Muscle of back (tissue), 3 donors: ENCODE measurements at regions not wholly inside any gene's neighbourhood (a gene's known extent, or its start where the extent isn't known, plus 50 kb on each side); places are given as distances from the start of the nearest gene placed in this dataset.
"Not testable (repeated sequence)": the region's sequence is repeated elsewhere in the genome, so short reads cannot be mapped to it uniquely, and the experiment has no call there.

Experiments used
- DNase-seq, 3 donors: peaks; one replicate each; pipeline versions ENCODE4 v3.0.0 to v3.0.0-alpha.2; 2013

DNA sequence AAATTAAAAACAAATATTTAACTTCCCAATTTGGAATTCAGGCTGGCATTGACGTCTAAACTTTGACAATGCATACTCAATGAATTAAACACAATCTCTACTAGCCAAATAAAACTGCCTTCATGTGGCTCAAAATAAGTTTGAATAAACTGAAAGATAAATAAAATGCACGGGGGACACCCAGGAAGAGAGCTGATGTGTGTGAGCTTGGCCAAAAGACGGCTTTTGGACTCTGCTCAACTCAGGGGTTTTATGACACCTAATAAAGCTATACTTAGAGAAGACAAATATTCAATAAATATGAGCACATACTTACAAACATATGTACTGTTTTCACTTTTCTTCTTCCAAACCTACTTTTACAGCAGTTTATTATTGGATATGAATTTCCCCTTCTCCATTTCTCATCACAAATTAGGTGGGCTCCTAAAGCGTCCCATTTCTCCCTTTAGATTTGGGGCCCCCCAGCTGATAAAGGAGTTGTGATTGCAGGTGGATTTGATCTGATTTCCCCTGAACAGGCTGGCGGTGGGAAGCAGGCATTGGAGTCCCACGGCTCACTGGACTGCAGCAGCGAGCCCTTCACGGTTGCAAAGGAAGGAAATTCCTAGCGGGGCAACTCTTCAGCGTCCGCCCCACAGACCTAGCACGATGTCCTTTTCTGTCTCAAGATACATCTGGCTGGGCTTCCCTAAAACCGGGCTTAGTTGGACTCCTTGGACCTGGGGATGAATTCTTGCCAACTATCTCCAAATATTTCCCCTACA, 79.6 kb downstream of the INSIG1 start:
- DNase-seq: no peak

DNA sequence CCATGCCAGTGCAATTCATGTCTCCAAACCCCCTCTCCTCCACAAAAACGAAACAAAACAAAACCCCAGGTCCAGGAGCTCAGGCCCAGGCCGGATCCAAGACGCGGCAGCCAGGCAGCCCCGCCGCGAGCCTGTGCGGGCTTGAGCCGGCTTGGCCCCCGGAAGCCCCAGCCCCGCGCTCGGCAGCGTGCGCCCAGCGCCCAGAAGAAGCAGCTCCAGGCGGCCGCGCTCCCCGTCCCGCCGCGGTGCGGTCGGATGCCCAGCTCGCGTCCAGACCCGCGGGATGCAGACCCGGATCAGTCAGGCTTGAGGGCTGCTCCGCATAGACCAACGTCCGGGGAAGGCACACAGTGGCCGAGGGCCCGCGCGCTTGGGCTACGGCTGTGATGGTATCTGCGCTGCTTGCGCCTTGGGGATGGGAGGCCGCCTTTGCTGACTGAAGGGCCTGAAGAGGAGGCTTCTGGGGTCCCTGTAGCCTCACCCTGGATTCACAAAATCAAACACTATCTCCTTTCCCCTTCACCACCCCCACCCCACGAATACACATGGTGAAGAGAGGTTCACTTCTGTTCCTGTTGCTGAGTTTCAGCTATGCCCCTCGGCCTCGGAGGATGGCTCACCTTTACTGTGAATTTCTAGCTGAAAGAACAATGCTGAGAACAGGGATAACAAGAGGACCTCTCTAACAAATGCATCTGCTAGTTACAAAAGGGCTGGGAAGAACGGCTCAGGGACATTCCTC, 79.9 kb upstream of the EN2 start:
- DNase-seq: peak in 2 of 3 donors; percentile 52 to 84

DNA sequence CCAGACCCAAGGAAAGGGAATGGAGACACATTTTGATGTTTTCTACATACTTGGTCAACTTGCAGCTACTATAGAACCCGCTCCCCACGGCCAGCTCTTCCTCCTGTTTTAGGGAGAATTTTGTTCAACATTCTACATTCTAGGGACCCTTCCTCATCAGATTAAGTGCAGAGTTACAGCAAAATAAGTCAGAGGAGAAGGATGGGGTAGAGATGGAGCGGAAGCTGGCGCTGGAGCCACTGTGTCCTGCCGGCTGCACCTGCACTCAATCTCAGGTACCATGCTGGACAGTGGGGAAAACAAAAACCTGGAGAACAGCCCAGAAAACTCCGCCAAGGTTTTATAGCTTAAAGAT, 79.4 kb upstream of the EN2 start:
- DNase-seq: no peak

DNA sequence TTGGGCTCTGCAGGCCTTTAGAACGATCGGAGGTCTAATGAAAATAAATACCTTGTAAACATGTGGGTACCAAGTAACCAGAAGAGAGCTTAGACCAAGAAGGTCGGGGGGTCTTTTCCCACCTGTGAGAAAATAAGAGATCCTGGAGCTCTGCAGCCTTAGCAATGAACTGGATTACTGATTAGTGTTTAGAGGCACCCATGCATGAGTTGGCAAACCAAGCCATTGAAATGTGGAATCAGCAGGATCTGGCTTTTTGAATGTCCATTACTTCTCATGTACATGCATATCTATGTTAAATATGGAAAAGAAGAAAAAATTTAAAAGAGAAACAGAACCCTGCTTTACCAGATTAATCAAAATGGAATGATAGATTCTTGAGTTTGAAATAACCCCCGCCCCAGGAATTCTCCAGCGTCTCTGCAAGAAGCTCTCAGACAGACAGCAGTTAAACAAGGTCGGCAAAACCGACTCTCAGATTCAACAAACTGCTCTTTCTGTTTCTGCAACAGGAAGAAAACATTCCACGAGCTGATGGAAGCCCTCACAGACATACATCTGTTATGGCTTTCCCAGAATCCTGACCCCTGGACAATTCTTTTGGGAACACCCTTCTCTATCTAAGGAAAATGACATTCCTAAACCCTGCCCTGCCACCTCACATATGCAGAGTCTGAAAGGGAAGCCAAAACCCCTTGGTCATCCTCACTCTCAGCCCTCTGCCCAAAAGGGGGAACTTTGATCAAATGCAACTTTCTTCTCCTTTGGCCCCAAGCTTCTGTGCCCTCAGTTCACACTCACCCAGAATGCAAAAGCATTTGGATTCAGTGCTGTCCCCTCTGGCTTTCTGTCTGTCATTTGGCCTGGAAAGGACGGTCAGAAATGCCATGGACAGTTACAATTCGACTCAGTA, 78.7 kb upstream of the EN2 start:
- no peak for DNase-seq

DNA sequence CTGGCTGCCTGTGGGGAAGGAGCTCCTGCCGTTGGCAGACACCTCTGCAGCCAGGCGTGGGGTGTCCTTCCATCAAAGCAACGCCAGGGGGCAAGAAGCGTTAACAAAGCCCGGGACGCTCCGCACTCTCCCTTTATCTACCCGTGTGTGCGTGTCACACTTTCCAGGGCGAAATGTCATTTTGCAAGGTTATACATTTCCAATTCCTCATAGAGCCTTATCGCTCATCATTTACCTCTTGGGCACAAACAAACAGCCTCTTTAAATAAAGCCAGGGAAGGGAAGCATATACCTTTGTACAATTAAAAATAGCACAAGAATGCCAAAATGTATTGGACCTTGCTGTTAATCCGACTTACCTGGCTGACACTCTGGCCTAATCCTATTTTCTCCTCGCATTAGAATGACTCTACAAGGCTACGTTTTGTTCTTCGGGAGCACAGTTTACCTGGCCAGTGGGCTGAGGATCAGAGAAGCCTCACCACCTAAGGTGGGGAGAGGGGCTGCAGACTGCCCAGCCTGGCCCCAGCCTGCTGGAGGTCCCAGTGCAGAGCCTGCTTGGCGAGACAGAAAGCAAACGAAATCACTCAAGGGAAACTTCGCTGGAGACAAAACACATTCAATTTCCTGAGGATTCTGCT, 77.6 kb upstream of the EN2 start:
- peak; percentile 24 to 72 (median 59) for DNase-seq

DNA sequence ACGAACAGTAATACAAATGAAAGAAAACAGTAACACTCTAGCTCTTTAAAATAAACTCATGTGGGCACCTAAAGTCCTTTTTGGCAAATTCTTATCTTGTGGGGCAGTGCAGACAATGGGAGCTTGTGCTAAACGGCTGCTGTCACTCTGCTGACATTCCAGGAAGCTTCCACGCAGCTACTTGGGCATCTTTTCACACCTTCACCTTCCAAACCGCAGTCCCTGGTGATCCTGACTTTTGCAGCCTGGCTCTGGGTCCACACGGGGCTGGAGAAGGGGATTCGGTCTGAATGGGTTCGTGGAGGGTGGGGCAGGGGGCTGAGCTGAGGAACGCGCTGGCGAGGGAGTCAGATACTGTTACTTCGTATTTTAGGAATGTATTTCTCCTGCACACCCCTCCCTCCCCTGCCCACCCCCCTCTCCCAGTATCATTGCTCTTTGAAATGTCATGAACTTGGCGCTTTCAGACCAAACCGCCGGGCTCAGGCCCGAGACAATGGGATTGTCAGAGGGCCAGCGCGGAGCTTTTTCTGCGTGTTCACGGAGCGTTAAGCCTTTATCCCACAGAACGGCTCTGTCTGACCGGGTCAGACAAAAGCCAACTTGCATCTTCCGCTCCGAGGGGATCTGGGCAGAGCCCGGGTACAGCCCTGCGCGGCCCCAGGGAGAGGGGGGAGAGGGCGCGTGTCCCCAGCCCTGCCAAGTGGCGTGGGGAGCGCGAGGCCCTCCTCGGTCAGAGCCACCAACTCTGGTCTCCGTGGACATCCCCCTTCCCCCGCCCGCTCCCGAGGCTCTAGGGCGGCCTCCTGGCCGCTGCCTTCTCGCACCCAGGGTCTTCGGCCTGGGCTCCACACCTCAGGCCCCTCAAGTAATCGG, 76.7 kb upstream of the EN2 start:
- DNase-seq: peak in 1 of 3 donors; percentile 37

DNA sequence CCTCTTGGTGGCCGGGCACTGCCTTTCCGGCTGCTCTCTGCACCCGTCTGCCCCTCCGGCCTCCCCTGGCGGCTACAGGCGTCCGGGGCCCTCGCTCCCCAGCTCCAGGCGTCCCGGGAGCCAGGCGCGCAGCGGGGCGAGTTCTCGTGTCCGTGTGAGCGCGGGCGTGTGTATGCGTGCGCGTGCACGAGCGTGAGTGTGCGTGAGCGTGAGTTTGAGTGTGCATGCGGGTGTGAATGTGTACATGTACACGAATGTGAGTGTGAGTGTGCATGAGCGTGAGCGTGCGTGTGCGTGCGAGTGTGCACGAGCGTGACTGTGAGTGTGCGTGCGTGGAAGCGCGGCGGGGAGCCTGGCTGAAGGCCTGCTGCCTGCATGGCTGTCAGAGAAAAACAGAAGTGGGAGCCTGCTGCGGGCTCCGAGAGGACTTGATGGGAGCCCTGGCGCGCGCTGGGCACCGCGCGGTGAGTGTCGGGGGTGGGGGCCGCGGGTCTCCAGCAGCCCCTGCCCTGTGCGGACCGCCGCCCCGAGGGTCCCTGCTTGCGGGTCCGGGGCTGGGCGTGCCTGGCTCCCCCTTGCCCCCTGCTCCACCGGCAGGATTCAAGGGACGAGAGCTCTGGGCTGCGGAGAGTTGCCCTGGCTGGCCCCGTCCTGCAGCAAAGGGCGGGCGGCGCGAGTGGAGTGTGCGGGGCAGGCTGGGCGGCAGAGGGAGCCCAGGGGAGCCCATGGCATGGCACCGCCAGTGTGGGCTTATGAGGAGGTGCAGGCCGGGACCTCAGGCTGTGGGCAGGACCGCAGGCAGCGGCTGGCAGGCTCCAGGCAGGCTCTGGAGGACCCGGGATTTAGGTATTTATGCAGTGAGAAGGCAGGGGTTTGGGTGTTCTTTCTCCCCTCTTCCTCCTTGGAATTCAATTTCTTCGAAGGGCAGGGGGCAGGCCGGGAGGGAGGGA, 75.8 kb upstream of the EN2 start:
- DNase-seq: peak in 1 of 3 donors; percentile 33

DNA sequence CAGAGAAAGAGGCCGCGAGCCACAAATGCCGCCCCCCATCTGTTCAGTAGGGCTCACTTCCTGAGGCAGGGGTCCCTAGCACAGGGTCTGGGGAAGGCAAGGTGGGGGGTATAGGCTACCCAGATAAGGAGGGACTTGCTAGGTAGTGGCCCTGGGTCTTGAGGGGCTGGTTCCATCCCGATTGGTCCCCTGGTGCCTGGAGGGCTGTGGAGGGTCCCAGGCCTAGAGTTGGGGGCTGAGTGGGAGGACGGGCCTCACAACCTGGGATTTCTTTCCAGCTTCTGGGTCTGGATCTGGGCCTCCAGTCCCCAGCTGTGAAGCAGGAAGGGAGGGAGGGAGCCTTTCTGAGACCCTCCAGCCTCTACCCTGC, 75.1 kb upstream of the EN2 start:
- no peak for DNase-seq

DNA sequence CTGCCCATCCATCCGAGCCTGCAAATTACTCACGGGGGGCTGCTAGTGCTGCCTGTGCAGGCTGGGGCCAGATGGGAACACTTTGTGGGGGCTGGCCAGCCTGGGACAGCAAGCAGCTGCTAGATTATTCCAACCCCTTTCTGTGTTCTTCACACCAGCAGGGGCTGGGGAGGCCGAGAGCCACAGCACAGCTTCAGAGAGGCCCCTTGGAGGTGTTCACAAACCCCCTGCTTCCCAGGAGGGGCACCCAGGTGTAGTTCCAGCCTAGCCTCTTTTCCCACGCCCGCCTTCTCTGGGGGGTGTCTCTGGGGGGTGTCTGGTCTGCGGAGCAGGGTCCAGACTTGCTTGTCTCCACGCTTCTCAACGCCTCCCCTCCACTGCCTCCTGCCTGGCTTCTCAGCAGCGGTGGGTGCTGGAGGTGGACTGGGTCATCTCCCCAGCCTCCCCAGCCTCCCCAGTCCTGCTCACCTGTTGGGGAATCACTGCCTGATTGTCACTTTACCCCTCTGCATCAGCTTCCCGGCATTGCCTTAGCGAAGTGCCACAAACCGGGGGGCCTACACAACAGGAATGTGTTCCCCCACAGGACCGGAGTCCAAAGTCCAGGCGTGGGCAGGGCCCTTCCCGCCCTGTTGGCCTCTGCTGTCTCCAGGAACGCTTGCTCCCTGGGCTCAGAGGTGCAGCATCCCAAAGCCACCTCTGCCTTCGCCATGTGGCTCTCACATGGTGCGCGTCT, 74.0 kb upstream of the EN2 start:
- DNase-seq: no peak

DNA sequence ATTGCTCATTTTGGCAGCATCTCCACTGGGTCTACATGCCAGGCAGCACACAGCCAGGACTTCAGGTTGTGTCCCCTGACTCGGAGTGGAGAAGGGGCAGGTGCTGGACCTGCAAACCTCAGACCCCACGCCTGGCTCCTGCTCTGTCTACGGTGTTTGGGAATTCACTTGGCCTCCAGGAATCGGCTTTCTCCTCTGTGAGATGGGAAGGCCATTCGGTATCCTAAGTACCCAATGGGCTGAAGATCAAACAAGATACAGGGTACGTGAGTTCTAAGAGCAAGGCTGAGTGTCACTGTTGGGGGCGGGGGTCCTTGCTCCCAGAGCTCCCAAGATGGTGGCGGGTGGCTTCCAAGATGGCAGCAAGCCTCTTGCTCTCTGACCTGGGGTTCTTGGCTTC, 73.2 kb upstream of the EN2 start:
- DNase-seq: no peak

DNA sequence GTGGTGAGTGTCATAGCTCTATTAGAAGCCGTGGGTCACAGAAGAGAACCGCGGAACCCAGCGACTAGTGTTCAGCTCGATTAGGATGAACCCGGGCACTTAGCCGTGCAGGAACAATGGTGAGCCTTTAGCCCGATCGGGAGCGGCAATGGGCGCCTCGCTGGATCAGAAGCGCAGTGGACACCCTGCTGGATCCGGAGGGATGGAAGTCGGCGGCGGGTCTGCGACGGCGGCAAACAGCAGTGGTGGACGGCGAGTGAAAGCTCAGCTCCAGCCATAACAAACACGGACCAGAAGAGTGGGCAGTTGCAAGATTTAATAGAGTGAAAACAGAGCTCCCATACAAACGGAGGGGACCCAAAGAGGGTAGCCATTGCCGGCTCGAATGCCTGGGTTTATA, 72.7 kb upstream of the EN2 start:
- DNase-seq: not testable (repeated sequence)

DNA sequence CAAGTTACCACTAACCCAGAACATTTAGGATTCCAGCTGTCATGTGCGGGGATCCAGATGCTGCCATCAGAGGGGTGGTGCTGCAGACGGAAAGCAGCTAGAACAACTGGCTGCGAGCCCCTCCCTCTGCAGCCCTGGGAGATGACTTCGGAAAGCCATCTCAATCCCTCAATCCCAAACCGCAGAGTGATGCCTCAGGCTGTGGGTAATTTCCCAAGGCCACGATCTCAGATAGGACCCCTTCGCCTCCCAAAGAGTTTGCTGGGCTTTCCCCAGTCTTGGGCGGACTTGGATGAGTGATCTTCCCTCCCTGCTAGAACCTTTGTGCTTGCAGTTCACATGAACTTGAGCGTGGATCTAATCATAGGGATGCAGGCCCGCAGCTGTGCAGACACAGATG, 71.3 kb upstream of the EN2 start:
- no peak for DNase-seq

DNA sequence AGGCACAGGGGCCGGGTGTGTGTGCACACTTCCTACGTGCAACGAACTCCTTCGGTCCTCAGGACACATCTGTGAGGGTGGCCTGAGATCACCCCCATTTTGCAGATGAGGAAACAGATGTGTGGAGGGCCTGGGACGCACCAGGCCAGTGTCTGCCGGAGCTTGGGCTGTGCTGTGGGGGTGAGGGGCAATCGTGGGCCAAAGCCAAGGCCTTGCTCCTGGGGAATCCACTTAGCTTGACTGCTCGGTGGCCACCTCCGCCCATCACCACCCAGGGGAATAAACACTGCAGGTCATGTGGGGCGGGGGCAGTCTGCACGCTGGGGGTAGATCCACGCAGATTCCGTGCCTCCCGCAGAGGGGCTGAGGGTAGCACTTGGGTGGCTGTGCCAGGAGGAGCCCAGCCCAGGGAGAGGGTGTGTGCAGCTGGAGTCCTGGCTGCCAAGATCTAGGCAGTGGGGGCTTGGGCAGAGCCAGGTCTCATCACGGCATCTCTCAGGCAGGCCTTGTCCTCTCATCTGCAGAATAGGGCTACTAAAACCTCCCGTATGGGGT, 70.8 kb upstream of the EN2 start:
- no peak for DNase-seq

DNA sequence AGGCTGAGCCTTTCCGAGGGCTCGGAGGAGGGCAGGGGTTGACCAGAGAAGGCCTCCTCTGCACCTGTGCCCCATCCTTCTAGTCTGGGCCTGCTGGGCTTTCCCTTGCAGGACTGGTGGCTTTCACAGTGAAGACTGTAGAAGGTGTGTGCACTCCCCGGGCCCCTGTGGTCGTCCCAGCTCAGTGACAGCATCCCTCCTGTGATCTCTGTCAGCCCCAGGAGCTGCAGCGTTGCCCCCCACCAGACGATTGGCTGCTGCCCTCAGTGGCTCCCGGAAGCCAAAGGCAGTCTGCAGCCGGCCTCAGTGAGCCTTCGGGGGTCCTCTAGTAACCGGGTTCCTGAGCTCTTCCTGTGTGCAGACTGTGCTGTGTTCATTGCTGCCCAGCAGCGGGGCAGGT, 69.4 kb upstream of the EN2 start:
- DNase-seq: no peak

DNA sequence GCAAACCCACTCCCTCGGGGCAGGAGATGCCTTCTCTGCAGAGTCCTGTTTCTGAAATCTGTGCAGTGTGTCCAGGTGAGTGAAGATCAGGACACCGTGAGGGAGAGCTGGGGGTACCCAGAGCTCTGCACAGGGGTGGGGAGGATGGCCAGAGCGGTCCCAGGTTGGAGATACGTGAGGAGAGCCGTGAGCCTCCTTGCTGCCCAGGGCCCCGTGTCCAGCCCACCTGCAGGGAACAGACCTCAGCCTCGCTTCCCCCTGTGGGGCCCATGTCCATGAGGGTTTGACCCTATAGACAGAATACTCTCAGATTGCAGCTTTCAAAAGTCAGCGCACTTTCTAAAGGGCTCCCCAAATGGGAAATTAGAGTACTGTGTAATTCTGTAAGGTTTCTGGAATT, 66.5 kb upstream of the EN2 start:
- DNase-seq: no peak

DNA sequence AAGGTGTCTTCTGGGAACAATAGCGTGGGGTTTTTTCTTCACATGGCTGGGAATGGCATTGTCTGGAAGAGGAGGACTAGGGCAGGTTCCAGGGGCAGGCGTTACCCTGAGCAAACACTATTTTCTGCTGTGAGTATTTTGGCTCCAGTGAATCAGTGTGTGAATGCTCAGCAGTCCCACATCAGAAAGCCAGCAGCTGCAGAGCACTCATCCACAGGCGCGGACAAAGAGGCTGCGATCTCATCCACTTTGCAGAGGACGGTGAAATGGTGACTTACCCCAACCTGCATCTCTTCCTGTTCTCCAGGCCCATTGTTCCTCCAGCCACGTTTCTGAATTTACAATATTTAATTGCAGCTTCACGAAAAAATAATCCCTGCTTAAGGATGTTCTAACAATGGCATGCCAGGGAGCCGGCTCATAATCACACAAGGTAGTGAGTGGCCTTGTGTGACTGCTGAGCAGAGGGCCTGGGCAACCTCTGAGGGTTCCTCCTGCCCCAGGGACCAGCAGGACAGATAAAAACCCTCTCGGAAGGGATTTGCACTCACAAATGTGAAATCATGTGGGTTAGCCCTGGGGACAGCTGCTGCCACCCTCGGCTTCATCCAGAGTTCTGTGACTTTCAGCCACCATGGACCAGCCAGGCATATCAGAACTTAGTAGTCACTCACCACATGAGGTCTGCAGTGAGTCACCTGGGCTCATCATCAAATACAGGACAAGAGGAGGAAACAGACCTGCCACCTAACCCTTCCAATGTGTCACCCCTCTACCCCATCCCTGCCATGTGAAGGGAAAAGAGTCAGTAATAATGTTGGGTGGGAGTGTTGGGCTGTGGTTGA, 65.0 kb upstream of the EN2 start:
- DNase-seq: no peak

DNA sequence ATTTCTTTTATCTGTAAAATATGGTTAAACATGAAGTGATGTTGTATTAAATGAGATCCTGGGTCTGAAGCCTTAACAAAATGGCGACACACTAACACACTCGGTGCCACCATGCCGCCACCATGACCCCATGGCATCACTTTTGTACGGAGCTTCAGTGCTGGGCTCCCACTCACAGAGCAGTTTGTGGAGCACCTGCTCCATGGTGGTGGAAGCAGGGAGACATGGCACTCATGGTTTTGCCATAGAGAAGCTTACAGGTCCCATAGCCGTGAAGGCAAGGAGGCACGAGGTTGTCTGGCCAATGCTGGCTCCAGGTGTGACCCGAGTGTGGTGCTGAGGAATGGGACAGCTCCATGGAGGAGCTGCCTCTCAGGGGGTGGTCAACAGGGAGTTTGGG, 63.5 kb upstream of the EN2 start:
- no peak for DNase-seq
